NCI-H1092 treated with DMSO at 0.1 percent for 48 hours (cell line): ENCODE measurements at regions not wholly inside any gene's neighbourhood (a gene's known extent, or its start where the extent isn't known, plus 50 kb on each side); places are given as distances from the start of the nearest gene placed in this dataset.

Experiments used
- DNase-seq: peaks from one replicate; lab custom pipeline; 2025; lab: John Stamatoyannopoulos, UW

GRCh38 chr1:87563211-87563610, 234.5 kb downstream of the LMO4 start:
- no peak for DNase-seq

GRCh38 chr1:87565861-87566260, 237.2 kb downstream of the LMO4 start:
- DNase-seq: no peak

- no peak for DNase-seq
Measured at GRCh38 chr1:87568005-87568404, 239.3 kb downstream of the LMO4 start.

- no peak for DNase-seq
Measured at GRCh38 chr1:87568911-87569310, 240.2 kb downstream of the LMO4 start.

- DNase-seq: no peak
Measured at GRCh38 chr1:87572008-87572407, 243.3 kb downstream of the LMO4 start.

GRCh38 chr1:87572891-87573290, 244.2 kb downstream of the LMO4 start:
- DNase-seq: no peak

- DNase-seq: no peak
Measured at GRCh38 chr1:87575528-87575927, 246.8 kb downstream of the LMO4 start.

GRCh38 chr1:87578464-87578863, 249.8 kb downstream of the LMO4 start:
- no peak for DNase-seq

- no peak for DNase-seq
Measured at GRCh38 chr1:87583459-87583858, 254.8 kb downstream of the LMO4 start.

GRCh38 chr1:87584586-87584985, 255.9 kb downstream of the LMO4 start:
- no peak for DNase-seq

- no peak for DNase-seq
Measured at GRCh38 chr1:87586501-87586900, 257.8 kb downstream of the LMO4 start.

- no peak for DNase-seq
Measured at GRCh38 chr1:87588495-87588894, 259.8 kb downstream of the LMO4 start.

- DNase-seq: no peak
Measured at GRCh38 chr1:87591492-87591891, 262.8 kb downstream of the LMO4 start.

- no peak for DNase-seq
Measured at GRCh38 chr1:87592156-87592555, 263.5 kb downstream of the LMO4 start.

- DNase-seq: no peak
Measured at GRCh38 chr1:87594736-87595383, 266.2 kb downstream of the LMO4 start.

- no peak for DNase-seq
Measured at GRCh38 chr1:87595384-87595781, 266.7 kb downstream of the LMO4 start.

GRCh38 chr1:87598429-87598828, 269.7 kb downstream of the LMO4 start:
- no peak for DNase-seq

GRCh38 chr1:87599569-87599968, 270.9 kb downstream of the LMO4 start:
- no peak for DNase-seq

GRCh38 chr1:87600055-87600850, 271.6 kb downstream of the LMO4 start:
- DNase-seq: no peak

- DNase-seq: no peak
Measured at GRCh38 chr1:87600854-87601253, 272.2 kb downstream of the LMO4 start.

- no peak for DNase-seq
Measured at GRCh38 chr1:87603626-87604025, 274.9 kb downstream of the LMO4 start.

- DNase-seq: no peak
Measured at GRCh38 chr1:87612956-87613355, 284.3 kb downstream of the LMO4 start.

GRCh38 chr1:87615491-87615890, 286.8 kb downstream of the LMO4 start:
- DNase-seq: no peak

GRCh38 chr1:87615901-87616300, 287.2 kb downstream of the LMO4 start:
- DNase-seq: no peak
